GM18907 (cell line): ENCODE measurements at regions not wholly inside any gene's neighbourhood (a gene's known extent, or its start where the extent isn't known, plus 50 kb on each side); places are given as distances from the start of the nearest gene placed in this dataset.

Experiments
- ATAC-seq: cut with Tn5 transposase; IDR thresholded peaks from one replicate; pipeline ENCODE4 v1.9.1; 2021; ENCODE audit warnings: mild to moderate bottlenecking, moderate library complexity; ENCODE audit not compliant: unreplicated experiment

DNA sequence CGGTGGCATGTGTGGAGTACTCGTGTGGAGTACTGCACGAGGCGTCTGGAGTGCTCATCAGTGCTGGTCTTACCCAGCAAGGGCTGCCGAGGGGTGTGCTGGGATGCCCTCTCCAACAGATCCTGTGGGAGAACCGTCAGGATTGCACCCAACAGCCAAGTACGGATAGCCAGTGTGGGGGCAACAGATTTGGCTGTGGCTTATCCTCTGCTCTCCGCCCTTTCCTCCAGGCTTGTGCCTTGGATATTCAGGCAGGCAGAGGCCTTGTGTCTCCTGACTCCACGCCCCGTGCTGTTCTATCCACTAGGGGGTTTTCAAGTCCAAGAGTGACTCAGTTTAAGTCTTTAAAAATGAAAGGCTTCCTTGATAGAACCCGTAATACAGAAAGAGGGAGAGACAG is 321.0 kb upstream of the HS6ST1 start:
- no peak for ATAC-seq

GRCh38 chr2:128640166-128640844 is 321.6 kb upstream of the HS6ST1 start:
- no peak for ATAC-seq

- no peak for ATAC-seq
Measured at GRCh38 chr2:128640845-128641360, 322.2 kb upstream of the HS6ST1 start.

DNA sequence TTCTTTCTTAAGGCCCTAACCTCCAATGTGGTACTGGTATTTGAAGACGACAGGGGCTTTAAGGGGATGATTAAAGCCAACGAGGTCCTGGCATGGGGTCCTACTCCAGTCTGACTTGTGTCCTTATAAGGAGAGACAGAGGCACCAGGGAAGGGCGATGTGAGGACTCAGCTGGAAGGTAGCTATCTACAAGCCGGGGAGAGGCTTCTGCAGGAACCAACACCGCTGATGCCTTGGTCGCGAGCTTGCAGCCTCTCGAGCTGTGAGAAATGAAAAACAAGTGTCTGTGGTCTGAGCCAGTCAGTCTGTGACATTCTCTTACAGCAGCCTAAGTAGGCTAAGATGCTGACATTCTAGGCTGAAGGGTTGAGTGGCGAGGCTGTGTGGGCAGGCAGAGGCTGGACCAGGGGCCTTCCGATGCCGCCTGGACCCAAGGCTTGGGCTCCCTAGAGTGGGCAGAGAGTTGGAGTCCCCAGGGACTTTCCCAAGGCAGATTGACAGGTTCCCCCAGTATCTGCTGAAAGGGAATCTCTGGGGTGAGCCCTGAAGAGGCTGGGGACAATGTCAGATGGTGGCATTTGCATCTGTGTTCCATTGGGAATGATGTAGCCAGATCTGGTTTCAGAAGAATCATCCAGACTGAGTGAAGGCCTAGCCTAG is 322.9 kb upstream of the HS6ST1 start:
- no peak for ATAC-seq

DNA sequence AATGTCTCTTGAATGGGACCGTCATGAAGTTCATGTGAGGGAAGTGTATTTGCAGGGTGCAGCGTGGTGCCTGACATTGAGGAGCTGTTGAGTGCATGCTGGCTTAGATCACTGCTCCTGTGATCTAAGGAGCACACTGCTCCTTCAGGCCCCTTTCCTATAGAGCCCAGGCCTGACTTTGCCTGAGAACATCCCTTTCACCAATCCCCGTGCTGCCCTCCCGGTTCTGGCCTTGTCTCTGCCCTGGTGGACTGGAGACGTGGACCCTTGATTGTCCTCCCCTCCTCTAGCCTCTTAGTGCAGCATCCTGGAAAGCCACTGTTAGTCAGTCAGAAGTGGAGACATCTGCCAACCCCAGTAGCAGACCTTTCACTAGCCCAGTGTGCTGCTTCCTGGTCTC is 323.6 kb upstream of the HS6ST1 start:
- ATAC-seq = no peak

DNA sequence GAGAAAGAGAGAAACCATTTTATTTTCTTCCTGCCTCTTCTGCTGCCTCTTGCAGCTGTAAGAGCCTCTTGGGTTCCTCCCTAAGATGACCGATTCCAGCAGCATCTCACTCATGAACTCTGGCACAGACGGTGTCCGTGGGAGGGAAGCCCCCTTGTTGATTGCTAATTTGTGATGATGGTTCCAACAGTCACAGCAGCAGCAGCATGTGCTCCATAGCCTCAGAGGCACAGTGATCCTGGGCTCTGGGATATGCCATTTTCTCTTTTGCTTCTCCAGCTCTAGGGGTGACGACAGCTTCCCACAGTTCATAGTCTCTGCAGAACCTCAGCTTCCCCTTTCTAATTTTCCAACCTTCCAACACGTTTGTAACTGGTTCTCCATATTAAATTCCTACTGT is 324.2 kb upstream of the HS6ST1 start:
- ATAC-seq = no peak

GRCh38 chr2:128643221-128644065 is 324.8 kb upstream of the HS6ST1 start:
- ATAC-seq = no peak

DNA sequence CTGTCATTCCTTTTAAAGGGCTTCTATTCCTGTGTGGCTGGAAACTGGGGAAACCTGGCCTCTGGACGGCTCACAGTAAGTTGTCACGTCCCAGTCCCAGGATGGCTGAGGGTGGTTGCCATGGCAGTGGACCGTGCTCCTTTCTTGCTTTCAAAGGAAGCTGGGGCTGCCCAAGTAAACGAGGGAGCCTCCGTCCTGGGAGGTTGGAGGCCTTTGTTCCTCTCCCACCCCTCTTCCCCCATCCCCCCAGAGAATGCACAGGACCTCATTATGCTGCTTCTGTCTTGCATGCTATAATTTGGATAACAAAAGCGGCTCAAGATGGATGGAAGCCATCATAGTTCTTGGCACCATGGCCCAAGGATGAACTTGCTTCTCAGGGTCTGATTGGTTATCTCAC is 325.5 kb upstream of the HS6ST1 start:
- no peak for ATAC-seq

DNA sequence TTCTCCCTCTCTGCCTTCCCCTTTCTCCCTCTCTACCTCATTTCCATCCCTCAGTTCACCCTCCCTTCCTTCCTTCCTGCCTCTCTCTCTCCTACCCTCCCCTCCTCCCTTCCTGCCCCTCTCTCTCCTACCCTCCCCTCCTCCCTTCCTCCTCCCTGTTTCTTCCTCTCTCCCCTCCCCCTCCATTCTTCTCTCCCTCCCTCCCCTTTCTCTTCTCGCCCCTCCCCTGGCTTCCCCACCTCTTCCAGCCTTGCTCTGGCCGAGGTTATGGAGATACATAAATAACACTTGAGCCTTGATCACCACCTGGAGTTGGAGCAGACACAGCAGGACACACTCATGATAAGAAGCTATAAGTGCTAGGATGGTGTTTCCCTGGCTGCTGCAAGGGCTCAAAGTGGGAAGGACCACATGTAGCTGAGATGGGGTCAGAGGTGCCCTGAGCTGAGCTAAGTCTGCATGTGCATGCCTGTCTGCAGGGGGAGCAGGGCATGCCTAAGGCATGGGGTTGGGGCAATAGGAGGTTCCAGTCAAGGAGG is 326.1 kb upstream of the HS6ST1 start:
- no peak for ATAC-seq

GRCh38 chr2:128645631-128646030 is 327.0 kb upstream of the HS6ST1 start:
- ATAC-seq = no peak

- ATAC-seq = no peak
Measured at GRCh38 chr2:128646091-128646490, 327.4 kb upstream of the HS6ST1 start.

DNA sequence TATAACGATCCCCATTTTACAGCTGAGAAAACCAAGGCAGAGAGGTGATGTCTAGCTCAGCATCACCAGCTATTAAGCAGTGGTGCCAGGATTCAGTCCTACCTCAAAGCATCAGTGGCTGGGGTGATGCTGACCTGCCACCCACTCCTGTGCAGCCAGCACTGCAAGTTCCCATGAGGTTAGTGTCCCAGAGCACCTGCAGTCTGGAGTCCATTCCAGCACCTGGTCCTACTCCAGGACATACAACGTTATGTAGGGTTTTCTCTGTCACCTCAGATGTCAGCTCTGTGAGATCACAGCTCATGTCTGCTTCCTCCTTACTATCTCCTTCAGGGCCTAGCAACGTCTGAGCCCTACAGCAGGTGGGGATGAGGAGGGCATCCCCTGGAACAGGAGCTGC is 328.0 kb upstream of the HS6ST1 start:
- no peak for ATAC-seq

- no peak for ATAC-seq
Measured at GRCh38 chr2:128651000-128651399, 332.3 kb upstream of the HS6ST1 start.

- no peak for ATAC-seq
Measured at GRCh38 chr2:128654408-128654807, 335.7 kb upstream of the HS6ST1 start.

- ATAC-seq = no peak
Measured at GRCh38 chr2:128660836-128661235, 342.2 kb upstream of the HS6ST1 start.

DNA sequence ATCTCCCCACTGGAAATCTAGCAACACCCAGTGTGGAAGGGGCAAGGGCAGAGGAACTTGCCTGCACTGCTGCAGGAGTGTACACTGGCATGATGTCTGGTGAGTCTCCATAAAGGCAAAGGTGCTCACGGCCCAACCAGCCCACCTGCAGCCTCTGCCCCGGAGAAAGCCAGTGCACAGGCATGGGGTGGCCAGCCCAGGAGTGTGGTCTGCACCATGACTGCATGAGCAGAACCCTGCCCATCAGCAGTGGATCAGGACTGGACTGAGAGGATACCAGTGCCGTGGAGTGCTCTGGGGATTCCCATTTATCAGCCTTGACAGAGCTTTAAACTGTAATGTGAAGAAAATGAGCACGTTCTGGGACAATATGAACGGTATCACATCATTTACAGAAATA is 342.6 kb upstream of the HS6ST1 start:
- no peak for ATAC-seq

- no peak for ATAC-seq
Measured at GRCh38 chr2:128662051-128662471, 343.4 kb upstream of the HS6ST1 start.

- no peak for ATAC-seq
Measured at GRCh38 chr2:128663371-128664050, 344.8 kb upstream of the HS6ST1 start.

DNA sequence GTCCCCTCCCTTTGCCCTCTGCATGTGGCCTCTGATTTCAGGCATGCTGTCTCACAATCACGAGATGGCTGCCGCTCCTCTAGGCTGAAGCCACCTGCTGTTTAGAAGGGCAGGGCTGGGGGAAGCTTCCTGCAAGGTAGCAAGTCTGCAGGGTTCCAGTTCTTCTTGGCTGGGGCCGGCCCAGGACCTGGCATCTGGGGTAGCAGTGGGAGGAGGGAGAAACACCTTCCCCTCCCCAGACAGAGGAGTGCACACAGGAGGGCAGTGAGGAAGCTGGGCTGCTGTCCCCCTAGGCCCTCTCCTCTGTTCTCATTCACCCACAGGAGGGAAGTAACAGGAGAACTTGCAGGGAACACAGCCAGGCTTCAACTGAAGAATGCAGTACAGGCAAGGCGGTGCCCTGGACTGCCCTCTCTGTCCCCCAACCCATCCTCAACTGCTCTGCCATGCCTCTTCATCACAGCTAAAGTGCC is 345.9 kb upstream of the HS6ST1 start:
- ATAC-seq = no peak

- ATAC-seq = no peak
Measured at GRCh38 chr2:128665113-128665512, 346.4 kb upstream of the HS6ST1 start.

DNA sequence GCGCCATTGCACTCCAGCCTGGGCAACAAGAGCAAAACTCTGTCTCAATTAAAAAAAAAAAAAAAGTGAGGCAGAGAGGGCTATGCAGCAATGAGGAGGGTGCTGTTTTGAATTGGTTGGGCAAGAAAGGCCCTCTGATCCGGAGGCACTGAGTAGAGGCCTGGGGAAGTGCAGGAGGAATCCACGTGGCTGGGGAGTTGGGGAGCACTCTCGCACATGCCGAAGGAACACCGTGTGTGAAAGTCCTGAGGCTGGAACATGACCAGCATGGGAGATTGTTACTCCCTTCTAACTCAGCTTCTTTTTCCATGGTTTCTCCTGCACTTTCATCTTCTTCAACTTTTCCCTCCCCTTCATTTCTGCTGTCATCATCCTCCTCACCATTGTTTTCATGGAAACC is 347.9 kb upstream of the HS6ST1 start:
- ATAC-seq = no peak
